GM23338 (cell line): ENCODE measurements at regions not wholly inside any gene's neighbourhood (a gene's known extent, or its start where the extent isn't known, plus 50 kb on each side); places are given as distances from the start of the nearest gene placed in this dataset.

Experiments
- ATAC-seq: fragments of 200-7000 bp; cut with Tn5 transposase; 3 replicates; pipeline ENCODE4 v1.9.1; 2020
- DNase-seq: peaks from one replicate; pipeline ENCODE4 v3.0.0-alpha.2; 2015; ENCODE audit warnings: low spot score
- H2AFZ ChIP-seq: fragments of 200-600 bp; sonication (generic); 2 replicates; pipeline ENCODE4 v1.8.0; 2016; ENCODE audit warnings: antibody characterized with exemption, mild to moderate bottlenecking, moderate library complexity
- H3F3A ChIP-seq: fragments of 200-600 bp; sonication (generic); replicated peaks from 2 replicates; pipeline ENCODE4 v1.8.0; 2017; ENCODE audit warnings: antibody characterized with exemption, mixed run types, low read depth
- H3K27ac ChIP-seq: fragments of 200-600 bp; sonication (generic); 2 replicates; pipeline ENCODE4 v1.6.1; 2016; ENCODE audit warnings: low read depth
- H3K27me3 ChIP-seq: fragments of 200-600 bp; sonication (generic); 2 replicates; pipeline ENCODE4 v1.8.0; 2016; ENCODE audit warnings: mild to moderate bottlenecking, mixed run types, moderate library complexity; ENCODE audit not compliant: insufficient read depth
- H3K36me3 ChIP-seq: fragments of 200-600 bp; sonication (generic); 2 replicates; pipeline ENCODE4 v1.8.0; 2016; ENCODE audit warnings: mild to moderate bottlenecking; ENCODE audit not compliant: insufficient read depth
- H3K4me1 ChIP-seq: fragments of 200-600 bp; sonication (generic); 2 replicates; pipeline ENCODE4 v1.8.0; 2016; ENCODE audit warnings: mild to moderate bottlenecking, moderate library complexity; ENCODE audit not compliant: insufficient read depth
- H3K4me2 ChIP-seq: fragments of 200-600 bp; sonication (generic); 2 replicates; pipeline ENCODE4 v1.7.1; 2017; ENCODE audit warnings: mixed run types
- H3K4me3 ChIP-seq: fragments of 200-600 bp; sonication (generic); 2 replicates; pipeline ENCODE4 v1.6.1; 2016; ENCODE audit warnings: mixed run types
- H3K79me2 ChIP-seq: fragments of 200-600 bp; sonication (generic); replicated peaks from 2 replicates; pipeline ENCODE4 v1.8.0; 2017; ENCODE audit warnings: mild to moderate bottlenecking; ENCODE audit not compliant: insufficient read depth
- H3K9me2 ChIP-seq: fragments of 200-600 bp; sonication (generic); 2 replicates; pipeline ENCODE4 v1.8.0; 2017; ENCODE audit not compliant: insufficient read depth
- H4K20me1 ChIP-seq: fragments of 200-600 bp; sonication (generic); replicated peaks from 2 replicates; pipeline ENCODE4 v1.8.0; 2017; ENCODE audit warnings: mild to moderate bottlenecking; ENCODE audit not compliant: insufficient read depth
- H3K27ac Mint-ChIP-seq: 2 replicates; pipeline ENCODE4 v1.8.0; 2020; ENCODE audit warnings: inconsistent platforms, mild to moderate bottlenecking, moderate library complexity, mixed read lengths
- H3K27me3 Mint-ChIP-seq: 3 replicates; pipeline ENCODE4 v1.8.0; 2022; ENCODE audit warnings: low read depth, mild to moderate bottlenecking, moderate library complexity, mixed read lengths, inconsistent platforms; ENCODE audit not compliant: insufficient read depth, poor library complexity
- H3K36me3 Mint-ChIP-seq: 3 replicates; pipeline ENCODE4 v1.8.0; 2021; ENCODE audit warnings: low read depth, mild to moderate bottlenecking, inconsistent platforms, moderate library complexity, mixed read lengths
- H3K4me1 Mint-ChIP-seq: 3 replicates; pipeline ENCODE4 v1.8.0; 2020; ENCODE audit warnings: mild to moderate bottlenecking, inconsistent platforms, mixed read lengths
- H3K4me3 Mint-ChIP-seq: 3 replicates; pipeline ENCODE4 v1.8.0; 2021; ENCODE audit warnings: moderate library complexity, mild to moderate bottlenecking, inconsistent platforms, mixed read lengths
- H3K9me3 Mint-ChIP-seq: 3 replicates; pipeline ENCODE4 v1.8.0; 2020; ENCODE audit warnings: moderate library complexity, mild to moderate bottlenecking, inconsistent platforms, mixed read lengths
- CREB1 ChIP-seq: fragments of 250-450 bp; sonication (Bioruptor Pico); IDR thresholded peaks from 2 replicates; pipeline ENCODE4 v1.5.0; 2020; ENCODE audit warnings: low read depth, mild to moderate bottlenecking, moderate library complexity
- EZH2phosphoT487 ChIP-seq: fragments of 200-600 bp; sonication (generic); IDR thresholded peaks from one replicate; pipeline ENCODE4 v1.8.1; 2018; ENCODE audit warnings: antibody characterized with exemption; ENCODE audit not compliant: unreplicated experiment
- POLR2AphosphoS5 ChIP-seq: IDR thresholded peaks from 2 replicates; pipeline ENCODE4 v1.6.1; 2016; ENCODE audit warnings: antibody characterized with exemption, low read depth
- STAT1 ChIP-seq: IDR thresholded peaks from one replicate; pipeline ENCODE4 v1.6.1; 2016; ENCODE audit warnings: antibody characterized with exemption; ENCODE audit not compliant: unreplicated experiment
- TF ChIP-seq, protein P1 (sequence below): fragments of 250-450 bp; sonication (Bioruptor Pico); IDR thresholded peaks from 2 replicates; pipeline ENCODE4 v1.5.0; 2020; ENCODE audit warnings: mild to moderate bottlenecking, moderate library complexity
- TF ChIP-seq, protein P2 (sequence below): IDR thresholded peaks from 2 replicates; pipeline ENCODE4 v1.6.1; 2016; ENCODE audit warnings: antibody characterized with exemption

DNA sequence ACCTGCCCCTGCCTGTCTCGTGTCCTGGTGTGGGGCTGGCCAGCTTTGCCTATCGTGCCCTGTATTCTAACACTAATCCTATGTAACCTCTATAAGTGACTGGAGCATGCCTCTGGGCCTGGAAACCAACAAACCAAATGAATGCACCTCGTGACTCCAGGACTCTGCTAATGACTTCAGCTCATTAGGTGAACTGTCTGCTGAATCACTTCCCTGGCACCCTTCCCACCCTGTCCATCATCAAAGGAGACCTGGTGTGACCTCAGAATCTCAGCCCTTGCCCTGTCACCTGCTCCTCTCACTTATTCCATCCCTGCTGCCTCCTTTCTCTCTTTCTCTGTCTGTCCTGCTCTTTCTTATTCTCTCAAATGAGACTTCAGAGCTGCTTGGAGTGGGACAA is 322.4 kb downstream of the CBLN1 start:
- Histone ChIP-seq H3K27me3 (no peaks in the 10 kb centered on the region), H3K36me3 (no peaks in the 10 kb centered on the region), H3K4me2 (no peak overlapping the region), H3K4me1 (no peaks in the 10 kb centered on the region), H4K20me1 (no peaks in the 10 kb centered on the region), H3F3A (no peaks in the 10 kb centered on the region), H3K4me3 (no peak overlapping the region), H3K27ac (no peak overlapping the region), H2AFZ (no peak overlapping the region), H3K79me2 (no peaks in the 10 kb centered on the region), H3K9me2 (no peaks in the 10 kb centered on the region)
- TF ChIP-seq POLR2AphosphoS5 (no peak), CREB1 (CRISPR knock-in tag) (no peak), STAT1 (no peak), EZH2phosphoT487 (no peak)
- TF ChIP-seq, protein P1, sequence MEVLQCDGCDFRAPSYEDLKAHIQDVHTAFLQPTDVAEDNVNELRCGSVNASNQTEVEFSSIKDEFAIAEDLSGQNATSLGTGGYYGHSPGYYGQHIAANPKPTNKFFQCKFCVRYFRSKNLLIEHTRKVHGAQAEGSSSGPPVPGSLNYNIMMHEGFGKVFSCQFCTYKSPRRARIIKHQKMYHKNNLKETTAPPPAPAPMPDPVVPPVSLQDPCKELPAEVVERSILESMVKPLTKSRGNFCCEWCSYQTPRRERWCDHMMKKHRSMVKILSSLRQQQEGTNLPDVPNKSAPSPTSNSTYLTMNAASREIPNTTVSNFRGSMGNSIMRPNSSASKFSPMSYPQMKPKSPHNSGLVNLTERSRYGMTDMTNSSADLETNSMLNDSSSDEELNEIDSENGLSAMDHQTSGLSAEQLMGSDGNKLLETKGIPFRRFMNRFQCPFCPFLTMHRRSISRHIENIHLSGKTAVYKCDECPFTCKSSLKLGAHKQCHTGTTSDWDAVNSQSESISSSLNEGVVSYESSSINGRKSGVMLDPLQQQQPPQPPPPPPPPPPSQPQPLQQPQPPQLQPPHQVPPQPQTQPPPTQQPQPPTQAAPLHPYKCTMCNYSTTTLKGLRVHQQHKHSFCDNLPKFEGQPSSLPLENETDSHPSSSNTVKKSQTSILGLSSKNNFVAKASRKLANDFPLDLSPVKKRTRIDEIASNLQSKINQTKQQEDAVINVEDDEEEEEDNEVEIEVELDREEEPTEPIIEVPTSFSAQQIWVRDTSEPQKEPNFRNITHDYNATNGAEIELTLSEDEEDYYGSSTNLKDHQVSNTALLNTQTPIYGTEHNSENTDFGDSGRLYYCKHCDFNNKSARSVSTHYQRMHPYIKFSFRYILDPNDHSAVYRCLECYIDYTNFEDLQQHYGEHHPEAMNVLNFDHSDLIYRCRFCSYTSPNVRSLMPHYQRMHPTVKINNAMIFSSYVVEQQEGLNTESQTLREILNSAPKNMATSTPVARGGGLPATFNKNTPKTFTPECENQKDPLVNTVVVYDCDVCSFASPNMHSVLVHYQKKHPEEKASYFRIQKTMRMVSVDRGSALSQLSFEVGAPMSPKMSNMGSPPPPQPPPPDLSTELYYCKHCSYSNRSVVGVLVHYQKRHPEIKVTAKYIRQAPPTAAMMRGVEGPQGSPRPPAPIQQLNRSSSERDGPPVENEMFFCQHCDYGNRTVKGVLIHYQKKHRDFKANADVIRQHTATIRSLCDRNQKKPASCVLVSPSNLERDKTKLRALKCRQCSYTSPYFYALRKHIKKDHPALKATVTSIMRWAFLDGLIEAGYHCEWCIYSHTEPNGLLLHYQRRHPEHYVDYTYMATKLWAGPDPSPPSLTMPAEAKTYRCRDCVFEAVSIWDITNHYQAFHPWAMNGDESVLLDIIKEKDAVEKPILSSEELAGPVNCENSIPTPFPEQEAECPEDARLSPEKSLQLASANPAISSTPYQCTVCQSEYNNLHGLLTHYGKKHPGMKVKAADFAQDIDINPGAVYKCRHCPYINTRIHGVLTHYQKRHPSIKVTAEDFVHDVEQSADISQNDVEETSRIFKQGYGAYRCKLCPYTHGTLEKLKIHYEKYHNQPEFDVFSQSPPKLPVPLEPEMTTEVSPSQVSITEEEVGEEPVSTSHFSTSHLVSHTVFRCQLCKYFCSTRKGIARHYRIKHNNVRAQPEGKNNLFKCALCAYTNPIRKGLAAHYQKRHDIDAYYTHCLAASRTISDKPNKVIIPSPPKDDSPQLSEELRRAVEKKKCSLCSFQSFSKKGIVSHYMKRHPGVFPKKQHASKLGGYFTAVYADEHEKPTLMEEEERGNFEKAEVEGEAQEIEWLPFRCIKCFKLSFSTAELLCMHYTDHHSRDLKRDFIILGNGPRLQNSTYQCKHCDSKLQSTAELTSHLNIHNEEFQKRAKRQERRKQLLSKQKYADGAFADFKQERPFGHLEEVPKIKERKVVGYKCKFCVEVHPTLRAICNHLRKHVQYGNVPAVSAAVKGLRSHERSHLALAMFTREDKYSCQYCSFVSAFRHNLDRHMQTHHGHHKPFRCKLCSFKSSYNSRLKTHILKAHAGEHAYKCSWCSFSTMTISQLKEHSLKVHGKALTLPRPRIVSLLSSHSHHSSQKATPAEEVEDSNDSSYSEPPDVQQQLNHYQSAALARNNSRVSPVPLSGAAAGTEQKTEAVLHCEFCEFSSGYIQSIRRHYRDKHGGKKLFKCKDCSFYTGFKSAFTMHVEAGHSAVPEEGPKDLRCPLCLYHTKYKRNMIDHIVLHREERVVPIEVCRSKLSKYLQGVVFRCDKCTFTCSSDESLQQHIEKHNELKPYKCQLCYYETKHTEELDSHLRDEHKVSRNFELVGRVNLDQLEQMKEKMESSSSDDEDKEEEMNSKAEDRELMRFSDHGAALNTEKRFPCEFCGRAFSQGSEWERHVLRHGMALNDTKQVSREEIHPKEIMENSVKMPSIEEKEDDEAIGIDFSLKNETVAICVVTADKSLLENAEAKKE (CRISPR knock-in tag), result no peak
- TF ChIP-seq, protein P2, sequence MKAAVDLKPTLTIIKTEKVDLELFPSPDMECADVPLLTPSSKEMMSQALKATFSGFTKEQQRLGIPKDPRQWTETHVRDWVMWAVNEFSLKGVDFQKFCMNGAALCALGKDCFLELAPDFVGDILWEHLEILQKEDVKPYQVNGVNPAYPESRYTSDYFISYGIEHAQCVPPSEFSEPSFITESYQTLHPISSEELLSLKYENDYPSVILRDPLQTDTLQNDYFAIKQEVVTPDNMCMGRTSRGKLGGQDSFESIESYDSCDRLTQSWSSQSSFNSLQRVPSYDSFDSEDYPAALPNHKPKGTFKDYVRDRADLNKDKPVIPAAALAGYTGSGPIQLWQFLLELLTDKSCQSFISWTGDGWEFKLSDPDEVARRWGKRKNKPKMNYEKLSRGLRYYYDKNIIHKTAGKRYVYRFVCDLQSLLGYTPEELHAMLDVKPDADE, result no peak
- H3K4me1 Mint-ChIP-seq, result no peaks in the 10 kb centered on the region
- H3K9me3 Mint-ChIP-seq, result peaks cover 6% of the 10 kb centered on the region; the same call in 2 of the 3 replicates
- DNase-seq (no peak), ATAC-seq (no peak)
- H3K4me3 Mint-ChIP-seq, result no peak overlapping the region
- no peaks in the 10 kb centered on the region for H3K27me3 Mint-ChIP-seq
- no peak overlapping the region for H3K27ac Mint-ChIP-seq
- H3K36me3 Mint-ChIP-seq, result no peaks in the 10 kb centered on the region
